CD4-positive, alpha-beta T cell treated with Interleukin-4 for 4 hours (primary cell): ENCODE measurements at regions not wholly inside any gene's neighbourhood (a gene's known extent, or its start where the extent isn't known, plus 50 kb on each side); places are given as distances from the start of the nearest gene placed in this dataset.
"Not testable (repeated sequence)": the region's sequence is repeated elsewhere in the genome, so short reads cannot be mapped to it uniquely, and the experiment has no call there.

Experiments used
- DNase-seq: peaks from one replicate; pipeline ENCODE4 v3.0.0-alpha.2; 2020

DNA sequence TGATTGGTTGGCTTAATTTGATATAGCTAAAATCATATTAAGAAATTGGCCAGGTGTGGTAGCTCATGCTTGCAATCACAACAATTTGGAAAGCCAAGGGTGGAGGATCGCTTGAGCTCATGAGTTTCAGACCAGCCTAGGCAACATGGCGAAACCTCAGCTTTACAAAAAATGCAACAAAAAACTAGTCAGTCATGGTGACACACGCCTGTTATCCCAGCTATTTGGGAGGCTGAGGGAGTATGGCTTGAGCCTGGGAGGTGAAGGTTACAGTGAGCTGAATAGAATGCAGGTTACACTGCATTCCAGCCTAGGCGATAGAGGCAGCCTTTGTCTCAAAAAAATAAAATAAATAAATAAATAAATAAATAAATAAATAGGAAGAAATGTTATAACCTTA lies 1579.6 kb upstream of the SLC10A2 start:
- DNase-seq: no peak

DNA sequence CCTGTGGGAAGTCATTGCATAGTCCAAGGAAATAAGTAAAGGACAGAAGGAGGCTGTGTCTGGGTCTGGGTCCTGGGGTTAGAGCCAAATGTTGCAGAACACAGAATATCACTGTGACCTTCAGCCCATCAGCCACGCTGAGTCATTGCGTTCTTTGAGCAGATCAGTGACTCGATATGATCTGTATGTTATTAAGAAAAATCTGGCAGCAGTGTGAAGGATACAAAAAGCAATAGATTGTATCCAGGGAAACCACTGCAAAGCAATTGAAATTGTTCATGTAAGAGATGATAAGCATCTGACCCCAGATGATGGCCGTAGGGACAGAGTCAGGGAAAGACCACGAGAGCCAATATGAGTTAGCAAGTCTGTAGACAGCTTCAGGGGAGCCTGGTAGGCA lies 1575.1 kb upstream of the SLC10A2 start:
- DNase-seq: no peak

DNA sequence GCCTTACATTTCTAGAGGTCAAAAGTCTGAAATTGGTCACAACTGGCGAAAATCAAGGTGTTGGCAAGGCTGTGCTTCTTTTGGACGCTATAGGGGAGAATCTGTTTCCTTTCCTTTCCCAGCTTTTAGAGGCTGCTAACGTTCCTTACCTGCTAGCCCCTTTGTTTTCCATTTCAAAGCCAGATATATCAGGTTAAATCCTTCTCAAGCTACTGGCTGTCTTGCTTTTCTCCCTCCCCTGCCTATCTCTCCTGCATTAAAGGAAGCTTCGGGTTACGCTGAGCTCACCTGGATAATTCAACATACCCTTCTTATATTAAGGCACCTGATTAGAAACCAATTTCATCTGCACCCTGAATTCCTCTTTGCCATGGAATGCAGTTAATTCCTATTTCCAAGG lies 1569.7 kb upstream of the SLC10A2 start:
- no peak for DNase-seq

DNA sequence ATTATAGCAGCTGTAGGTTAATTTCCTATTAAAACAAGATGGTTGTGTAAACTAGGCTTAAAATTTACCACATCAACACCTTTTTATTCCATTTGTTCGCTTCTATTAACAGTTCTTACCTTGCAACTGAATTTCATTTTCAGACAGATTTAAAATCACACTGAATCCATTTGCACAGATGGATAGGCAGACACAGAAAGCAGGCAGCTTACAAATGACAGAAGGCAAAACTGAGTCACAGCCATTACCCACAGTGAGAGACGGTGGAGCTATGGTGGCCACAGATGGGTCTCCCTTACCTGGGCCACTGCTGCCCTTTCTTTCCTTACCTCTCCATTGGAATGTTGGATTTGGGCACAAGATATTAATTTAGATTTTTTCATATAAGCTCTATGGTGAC lies 1567.8 kb upstream of the SLC10A2 start:
- no peak for DNase-seq

DNA sequence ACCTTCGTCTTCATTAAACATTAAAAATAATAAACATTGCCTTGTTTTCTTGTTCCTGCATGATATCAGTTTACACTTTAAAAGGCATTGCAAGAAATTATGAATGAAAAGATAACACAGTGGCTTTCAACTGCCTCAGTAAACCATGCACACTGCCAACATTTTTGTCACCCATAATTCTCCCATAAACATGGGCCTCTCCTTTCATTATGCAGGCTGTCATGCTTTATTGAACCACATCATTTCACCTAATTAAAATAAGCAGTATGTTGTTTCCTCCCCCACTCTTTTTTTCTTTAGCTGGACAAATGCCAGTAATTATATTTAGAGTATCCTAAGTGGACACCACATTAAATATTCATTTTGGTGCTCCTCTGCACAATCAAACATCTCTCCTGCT lies 1566.5 kb upstream of the SLC10A2 start:
- no peak for DNase-seq

DNA sequence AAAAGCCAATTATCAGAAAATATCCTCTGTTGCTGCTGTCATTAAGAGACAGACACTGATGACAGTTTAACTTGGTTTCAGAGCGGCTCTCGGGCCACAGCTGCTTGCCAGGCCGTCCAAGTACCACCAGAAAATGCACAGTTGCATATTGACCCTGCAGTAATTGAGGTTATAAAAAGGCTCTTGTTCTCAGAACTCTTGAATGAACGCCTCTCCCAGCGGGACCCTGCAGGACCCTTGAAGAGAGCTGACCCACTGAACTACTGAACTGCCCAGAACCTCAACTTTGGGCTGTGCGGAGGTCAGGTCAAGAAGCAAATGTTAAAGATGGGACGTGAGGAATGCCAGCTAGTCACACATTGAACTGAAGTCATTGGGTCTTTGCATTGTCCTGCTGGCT lies 1559.0 kb upstream of the SLC10A2 start:
- no peak for DNase-seq

DNA sequence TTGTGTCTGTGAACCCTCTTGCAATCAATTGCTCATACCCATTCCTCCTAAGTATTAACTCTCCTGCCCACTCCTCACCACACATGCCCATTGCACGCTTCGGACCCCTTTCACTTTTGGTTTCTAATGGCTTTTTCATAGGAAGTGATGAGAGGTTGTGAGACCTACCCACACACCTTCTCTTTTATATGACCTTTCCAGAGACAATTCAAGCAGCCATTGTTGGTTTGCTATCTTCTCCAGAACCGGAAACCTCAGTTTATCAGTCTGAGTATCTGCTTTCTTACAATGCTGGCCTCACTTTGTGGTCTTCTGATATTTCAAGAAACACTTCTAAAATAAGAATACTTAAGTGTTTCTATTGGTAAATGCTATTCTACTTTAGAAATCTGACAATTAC lies 1550.8 kb upstream of the SLC10A2 start:
- DNase-seq: no peak

DNA sequence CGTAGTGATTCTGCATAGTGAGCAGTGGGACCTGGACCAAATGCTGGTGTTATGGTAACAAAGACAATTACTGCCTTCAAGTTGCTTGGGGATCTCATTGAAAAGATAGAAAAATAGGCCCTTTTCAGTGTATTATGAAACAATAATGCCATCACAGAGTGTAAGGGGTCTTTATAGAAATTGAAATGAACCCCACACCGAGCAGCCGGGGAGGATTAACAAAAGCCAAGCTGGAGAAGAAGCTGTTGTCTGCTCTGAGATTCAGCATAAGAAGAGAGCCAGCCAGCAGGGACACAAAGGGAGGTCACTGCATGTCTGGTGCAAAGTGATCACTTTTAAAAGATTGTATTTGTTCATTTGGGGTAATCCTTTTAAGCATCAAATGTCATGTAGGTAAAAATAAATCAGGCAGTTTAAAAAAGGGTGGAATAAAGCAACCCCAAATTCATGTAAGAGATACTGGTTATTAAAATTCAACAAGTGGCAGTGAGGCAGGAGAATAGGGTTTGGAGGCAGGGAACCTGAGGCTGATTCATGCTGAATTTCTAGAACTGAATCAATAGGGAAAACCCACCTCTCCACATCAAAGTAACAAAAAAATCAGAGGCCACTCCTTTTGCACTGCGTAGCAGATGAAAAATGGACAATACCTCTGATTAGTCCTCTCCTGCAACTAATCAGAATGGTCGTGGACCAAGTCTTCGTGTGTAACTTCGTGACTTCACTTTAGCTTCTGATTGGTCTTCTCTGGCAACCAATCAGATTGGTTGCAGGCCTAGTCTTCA lies 1548.3 kb upstream of the SLC10A2 start:
- no peak for DNase-seq

DNA sequence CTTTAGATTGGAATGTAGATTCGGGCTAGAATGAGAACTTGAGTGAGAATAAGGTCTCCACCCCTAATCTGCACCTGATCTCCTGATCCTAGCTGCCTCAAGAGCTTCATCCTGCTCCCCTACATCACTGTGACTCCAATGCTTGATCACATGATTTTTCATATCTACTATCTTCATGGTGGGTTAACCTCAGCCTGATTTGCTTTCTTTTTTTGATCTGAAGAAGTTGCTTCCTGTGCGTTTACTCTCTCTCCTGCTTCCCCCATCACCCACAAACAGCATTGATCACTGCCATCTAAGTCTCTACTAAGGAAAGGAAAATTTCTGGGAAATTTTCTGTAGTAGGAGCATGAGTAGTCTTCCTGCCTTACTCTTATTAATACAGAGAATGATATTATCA lies 1542.1 kb upstream of the SLC10A2 start:
- no peak for DNase-seq

DNA sequence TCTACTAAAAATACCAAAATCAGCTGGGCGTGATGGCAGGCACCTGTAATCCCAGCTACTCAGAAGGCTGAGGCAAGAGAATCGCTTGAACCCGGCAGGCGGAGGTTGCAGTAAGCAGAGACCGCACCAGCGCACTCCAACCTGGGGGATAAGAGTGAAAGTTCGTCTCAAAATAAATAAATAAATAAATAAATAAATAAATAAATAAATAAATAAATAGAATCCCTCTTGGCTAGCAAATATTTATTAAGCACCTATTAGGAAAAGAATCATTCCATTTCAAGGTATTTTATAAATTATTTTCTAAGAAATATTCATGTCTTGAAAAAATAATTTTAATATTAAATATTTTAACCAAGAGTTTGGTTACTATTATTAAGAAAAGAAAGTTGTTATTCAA lies 1539.2 kb upstream of the SLC10A2 start:
- not testable (repeated sequence) for DNase-seq

DNA sequence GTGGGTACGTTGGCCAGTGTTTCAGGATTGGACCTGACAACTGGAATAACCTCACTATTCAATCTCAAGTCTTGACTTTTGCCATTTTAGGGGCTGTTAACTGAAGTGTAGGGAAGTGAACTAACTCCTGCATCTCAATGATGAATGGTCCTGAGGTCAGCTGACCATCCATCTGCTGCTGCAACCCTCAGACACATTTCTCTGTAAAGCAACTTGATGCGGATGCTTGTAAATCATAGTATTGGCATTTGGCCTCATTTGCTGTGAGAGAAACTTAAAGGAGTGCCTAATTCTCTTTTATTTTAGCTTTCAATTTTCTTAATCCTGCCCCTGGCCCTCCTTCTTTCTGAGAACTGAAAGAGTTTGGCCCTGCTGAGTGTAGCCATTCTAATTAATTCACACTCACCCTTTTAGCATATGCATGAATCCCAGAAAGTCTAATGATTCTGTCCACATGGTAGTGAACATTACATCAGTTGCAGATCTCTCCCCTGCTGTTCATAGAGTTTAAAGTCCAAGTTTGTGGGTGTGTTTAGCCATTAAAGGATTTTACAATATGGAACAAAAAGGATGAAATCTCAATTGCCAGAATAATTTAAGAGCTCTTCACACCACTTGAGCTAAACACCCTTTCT lies 1531.4 kb upstream of the SLC10A2 start:
- DNase-seq: no peak

DNA sequence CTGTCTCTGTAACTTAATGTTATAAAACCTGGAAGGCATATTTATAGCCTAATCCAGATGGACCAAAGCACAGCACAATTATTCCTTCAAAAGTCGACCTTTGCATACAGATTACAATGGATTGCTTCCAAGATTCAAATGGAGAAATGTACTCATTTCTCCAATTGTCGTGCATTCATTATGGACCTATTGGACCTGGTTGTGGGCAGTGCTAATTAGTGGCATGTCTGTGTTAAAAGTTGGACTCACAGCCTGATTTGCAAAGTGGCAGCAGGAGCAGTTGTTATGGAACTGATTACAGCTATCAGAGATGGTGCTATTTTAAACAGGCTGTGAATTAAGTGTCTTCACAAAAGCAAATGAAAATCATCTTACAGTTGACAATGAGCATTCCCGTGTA lies 1529.3 kb upstream of the SLC10A2 start:
- no peak for DNase-seq

DNA sequence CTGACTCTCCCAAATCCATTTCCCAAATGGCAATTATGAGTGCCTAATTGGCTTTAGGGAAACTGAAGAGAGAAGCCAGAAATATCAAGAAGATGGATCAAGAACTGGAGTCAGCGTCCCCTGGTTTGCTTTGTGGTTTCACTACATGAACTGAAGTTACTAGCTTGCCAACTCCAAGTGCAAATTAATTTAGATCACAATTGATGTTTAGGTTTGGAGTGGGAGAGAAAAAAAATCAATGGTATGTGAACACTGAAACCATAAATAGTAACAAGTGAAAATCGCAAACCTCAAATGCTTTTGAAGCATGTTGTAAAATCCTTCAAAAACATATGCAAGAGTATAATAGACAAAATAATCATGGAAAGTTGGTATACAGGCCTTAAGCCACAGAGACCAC lies 1528.6 kb upstream of the SLC10A2 start:
- DNase-seq: no peak

DNA sequence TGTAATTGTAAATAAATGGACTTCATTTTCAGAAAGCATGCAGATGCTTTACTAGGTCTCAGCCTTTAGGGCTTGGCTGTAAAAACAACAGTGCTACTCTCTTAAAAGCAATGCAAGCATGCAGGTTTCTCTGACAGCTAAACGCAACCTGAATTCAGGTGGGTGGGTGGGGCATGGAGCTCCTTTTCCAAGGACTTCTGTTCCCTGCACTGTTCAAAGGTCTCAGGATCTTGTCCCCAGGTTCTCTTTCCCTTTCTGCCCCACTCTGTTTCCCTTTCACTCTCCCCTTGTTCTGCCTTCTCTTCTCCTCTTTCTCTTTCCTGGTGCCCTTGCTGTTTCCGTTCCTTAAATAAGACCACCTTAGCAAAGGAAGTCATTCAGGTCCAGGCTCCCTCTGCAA lies 1527.5 kb upstream of the SLC10A2 start:
- no peak for DNase-seq

DNA sequence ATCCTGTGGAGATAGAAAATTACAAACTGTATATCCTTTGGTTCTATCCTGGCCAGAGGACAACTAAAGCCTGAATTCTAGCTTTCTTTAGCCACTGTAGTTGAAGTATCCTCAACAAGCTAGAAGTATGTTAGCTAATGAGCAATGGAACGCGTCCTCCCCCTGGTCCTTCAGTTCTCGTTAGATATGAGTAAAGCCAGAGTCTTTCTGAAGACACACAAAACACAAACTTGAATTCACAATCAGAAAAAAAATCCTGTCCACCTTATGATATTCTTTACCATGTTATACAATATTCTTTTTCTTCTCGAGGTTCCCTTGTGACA lies 1527.0 kb upstream of the SLC10A2 start:
- no peak for DNase-seq

DNA sequence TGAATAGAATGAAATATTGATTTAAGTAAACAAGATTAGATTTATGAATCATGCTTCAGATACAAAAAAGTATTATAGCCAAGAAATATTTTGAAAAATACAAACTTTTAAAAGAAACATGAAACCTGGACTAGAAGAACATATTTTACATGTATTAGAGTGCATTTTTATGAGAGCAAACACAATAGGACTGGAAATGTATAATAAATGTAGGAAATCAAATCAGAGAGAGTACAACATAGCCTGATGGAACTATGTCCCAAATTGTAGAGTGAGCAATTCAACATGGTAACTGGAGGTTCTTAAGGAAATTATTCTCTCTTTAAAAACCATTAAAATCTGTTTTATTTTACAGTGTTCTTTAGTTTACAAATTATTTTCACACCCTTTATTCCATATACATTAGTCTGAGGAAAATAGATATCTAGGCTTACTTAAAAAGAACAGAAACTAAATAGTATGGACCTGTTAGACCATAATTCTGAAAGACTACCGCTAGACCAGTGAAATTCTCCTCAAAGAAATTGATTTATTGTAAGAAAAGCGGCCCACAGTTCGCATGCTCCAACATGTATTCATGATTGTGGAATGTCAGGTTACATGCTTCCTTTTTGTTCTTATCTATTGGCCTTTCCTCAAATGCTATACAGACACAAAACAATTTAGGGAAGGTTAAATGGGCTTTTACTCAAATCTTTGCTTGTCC lies 1526.5 kb upstream of the SLC10A2 start:
- no peak for DNase-seq

DNA sequence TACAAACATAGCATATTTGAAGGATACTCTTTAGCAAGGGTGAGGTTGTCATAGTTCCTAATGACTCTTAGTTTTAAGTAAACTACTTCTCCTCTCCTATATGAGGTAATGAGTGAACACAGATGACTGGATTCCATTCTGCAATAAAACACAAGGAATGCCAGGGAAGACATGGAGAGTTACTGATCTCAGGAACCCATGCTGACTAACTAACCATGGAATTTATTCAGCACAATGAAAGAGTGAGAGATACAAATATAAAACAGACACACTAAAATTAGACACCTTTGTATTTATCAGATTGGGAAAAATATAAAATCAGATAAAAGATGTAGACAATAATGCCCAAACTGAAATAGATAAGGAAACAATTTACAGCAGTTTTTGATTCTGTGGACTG lies 1525.9 kb upstream of the SLC10A2 start:
- no peak for DNase-seq

DNA sequence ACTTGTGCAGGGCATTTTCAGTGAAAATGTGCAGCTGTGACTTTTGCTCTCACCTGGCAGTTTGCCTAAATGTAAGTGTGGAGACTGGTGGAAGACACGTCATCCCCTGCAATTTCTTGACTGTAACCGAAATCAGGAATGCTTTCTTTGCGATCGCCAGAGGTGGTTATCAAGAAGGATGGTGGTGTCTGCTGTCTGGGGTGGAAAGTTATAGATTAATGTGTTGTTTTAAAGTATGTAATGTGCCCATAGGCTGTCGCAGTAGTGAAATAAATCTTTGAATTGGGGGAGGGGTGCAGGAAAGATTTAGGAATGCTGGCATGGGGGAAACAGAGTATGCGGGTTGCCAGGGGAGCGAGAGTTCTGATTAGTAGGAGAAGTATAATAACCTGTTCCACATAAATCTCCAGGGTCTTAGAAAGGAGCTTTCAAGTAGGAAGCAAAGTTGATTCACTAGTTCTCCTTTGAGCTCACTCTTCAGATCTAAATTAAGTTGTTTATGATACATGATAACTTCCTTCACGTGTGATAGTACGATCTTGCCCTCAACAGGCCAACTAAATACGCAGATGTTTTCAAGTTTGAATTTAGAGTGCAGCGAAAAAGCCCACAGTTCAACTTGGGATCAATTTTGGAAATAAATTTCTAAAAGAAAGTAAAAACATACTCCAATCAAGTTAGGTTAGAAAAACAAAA lies 1520.0 kb upstream of the SLC10A2 start:
- DNase-seq: no peak

DNA sequence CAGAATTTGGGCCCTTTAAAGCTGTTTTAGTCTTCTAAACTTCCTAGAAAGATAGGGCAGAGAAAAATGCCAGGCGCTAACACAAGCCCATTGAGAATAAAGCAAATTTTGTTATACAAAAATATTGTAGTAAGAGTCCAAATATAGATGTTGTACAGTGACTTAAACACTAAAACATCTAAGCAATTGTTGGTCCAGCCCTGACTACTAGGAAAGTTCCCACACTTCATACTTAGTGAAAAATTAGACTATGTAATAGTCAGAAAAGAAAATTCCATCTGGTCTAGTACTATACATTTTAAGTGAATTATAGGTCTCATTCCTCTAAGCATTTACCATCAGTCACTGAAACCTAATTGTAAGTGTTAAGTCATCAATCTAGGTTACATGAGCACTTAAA lies 1518.3 kb upstream of the SLC10A2 start:
- DNase-seq: no peak

DNA sequence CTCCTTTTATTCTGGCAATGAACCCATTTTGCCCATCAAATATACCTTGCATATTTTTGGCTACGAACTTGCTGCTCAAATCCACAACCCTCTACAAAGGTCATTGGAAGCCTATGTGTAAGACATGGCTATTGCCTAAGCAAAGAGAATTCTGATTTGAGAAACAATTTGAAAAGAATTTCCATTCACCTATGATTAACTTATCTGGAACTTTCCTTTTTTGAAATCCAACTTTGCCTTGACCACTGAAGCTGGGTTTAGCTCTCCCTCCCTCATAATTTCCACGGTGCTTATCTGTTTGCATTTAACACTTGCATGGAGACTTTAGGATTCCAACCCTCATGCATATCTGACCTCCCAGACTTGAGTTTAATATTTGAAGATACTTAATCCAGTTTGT lies 1514.7 kb upstream of the SLC10A2 start:
- DNase-seq: no peak

DNA sequence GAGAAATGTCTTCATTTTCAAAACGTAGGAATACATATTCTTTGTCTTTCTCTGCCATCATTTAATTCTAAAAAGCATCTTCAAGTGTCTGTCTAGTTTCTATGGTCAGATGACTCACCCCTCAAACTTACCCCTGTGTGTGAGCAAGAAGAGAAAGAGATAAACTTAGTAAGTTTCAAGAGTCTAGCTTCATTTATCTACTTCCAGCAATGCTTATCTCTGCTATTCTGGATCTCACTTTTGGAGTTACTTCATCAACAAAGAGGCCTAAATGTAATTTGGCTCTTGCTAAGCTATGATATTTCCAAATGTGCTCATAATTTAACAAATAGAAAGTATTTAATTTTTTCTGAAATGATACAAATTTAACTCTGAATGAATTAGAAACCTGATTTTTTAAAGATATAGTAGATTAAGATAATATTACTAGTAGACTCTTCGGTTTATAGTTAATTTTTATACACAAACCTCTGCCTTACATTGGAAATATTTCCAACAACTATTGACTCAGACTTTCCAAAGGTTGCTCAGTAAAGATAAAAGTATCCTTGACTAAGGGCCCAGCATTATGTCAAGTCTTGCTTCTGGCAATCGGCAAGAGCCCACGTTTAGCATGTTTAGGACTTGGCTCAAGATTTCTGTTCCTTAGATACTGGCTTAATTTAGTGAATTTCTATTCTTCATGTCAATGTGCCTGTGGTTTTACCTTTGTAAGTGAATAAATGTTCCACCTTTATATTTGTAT lies 1511.0 kb upstream of the SLC10A2 start:
- DNase-seq: no peak

DNA sequence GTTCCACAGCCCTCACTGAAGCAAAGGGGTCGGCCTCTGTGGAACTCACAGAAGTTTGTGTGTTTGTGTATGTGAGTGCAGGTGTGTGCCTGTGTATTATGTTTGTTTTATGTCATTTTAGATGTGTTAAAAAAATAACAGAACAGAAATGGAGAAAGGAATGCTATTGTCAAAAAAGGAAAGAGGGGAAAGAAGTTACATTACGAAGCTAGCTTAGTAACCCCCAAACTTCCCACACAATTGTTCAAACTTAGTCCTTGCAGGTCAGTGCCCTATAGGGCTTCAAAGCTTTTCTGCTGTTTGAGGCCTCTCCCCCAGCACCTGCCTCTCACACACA lies 1505.6 kb upstream of the SLC10A2 start:
- no peak for DNase-seq
